ENCODE measurements at regions not wholly inside any gene's neighbourhood (a gene's known extent, or its start where the extent isn't known, plus 50 kb on each side); places are given as distances from the start of the nearest gene placed in this dataset.

DNA sequence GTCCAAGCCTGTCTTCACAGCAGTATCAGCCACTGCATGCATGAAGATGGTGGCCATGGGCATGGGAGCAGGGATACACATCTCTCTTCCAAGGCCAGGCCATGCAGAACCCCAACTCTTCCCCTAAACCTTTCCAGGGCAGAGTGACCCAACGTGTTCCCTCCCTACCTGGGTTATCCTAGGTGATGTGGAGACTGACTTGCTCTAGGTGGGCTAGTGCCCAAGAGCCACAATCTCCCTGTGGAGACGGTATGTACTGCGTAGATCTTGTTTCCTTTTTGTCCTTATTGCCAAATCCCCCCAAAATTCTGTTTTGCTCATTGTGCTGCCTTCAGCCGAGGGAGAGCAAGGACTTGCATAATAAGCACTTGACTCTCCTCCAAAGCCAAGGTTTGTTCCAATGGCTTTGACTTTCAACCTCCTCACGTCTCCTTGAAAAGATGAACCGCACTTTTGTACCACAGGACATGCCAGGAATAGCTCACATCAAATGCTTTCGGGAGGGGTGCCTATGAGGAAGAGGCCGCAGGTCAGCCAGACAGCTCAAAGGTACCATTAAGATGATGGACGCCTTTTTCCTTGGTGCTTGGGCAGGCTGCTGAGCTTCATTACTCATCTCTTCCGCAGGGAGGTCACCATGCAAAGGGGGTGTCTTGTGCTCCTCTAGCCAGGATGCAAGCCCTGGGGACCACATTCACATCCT is 76.2 kb upstream of the GLI2 start:
- BruUV-seq (replicated peaks): no TSS peak
- no peak for FAIRE-seq
- TF ChIP-seq TCF12 (IDR thresholded peaks at IDR 0.05): no peak
- no peak for TF ChIP-seq TCF12 (CRISPR knock-in tag; IDR thresholded peaks at IDR 0.05)
- TF ChIP-seq, protein P1, sequence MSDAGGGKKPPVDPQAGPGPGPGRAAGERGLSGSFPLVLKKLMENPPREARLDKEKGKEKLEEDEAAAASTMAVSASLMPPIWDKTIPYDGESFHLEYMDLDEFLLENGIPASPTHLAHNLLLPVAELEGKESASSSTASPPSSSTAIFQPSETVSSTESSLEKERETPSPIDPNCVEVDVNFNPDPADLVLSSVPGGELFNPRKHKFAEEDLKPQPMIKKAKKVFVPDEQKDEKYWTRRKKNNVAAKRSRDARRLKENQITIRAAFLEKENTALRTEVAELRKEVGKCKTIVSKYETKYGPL (CRISPR knock-in tag; IDR thresholded peaks at IDR 0.05): no peak
- TF ChIP-seq RFX5 (IDR thresholded peaks at IDR 0.05; ENCODE audit: low read depth, low read length): no peak
- no peak for TF ChIP-seq CENPX (CRISPR knock-in tag; IDR thresholded peaks at IDR 0.05)
- TF ChIP-seq, protein P2, sequence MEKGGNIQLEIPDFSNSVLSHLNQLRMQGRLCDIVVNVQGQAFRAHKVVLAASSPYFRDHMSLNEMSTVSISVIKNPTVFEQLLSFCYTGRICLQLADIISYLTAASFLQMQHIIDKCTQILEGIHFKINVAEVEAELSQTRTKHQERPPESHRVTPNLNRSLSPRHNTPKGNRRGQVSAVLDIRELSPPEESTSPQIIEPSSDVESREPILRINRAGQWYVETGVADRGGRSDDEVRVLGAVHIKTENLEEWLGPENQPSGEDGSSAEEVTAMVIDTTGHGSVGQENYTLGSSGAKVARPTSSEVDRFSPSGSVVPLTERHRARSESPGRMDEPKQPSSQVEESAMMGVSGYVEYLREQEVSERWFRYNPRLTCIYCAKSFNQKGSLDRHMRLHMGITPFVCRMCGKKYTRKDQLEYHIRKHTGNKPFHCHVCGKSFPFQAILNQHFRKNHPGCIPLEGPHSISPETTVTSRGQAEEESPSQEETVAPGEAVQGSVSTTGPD (CRISPR knock-in tag; IDR thresholded peaks at IDR 0.05): no peak
- no peak for TF ChIP-seq HIVEP1 (CRISPR knock-in tag; IDR thresholded peaks at IDR 0.05)
- TF ChIP-seq, protein P3, sequence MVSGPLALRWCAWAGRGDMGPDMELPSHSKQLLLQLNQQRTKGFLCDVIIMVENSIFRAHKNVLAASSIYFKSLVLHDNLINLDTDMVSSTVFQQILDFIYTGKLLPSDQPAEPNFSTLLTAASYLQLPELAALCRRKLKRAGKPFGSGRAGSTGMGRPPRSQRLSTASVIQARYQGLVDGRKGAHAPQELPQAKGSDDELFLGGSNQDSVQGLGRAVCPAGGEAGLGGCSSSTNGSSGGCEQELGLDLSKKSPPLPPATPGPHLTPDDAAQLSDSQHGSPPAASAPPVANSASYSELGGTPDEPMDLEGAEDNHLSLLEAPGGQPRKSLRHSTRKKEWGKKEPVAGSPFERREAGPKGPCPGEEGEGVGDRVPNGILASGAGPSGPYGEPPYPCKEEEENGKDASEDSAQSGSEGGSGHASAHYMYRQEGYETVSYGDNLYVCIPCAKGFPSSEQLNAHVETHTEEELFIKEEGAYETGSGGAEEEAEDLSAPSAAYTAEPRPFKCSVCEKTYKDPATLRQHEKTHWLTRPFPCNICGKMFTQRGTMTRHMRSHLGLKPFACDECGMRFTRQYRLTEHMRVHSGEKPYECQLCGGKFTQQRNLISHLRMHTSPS (CRISPR knock-in tag; IDR thresholded peaks at IDR 0.05; ENCODE audit: low read depth): no peak
- no peak for TF ChIP-seq ZNF790 (CRISPR knock-in tag; IDR thresholded peaks at IDR 0.05; ENCODE audit: borderline replicate concordance)
- no peak for TF ChIP-seq MEIS2 (CRISPR knock-in tag; IDR thresholded peaks at IDR 0.05)
- TF ChIP-seq HNRNPK (IDR thresholded peaks at IDR 0.05; ENCODE audit: low read depth, low read length, poor library complexity, severe bottlenecking): no peak
- TF ChIP-seq ZNF484 (CRISPR knock-in tag; IDR thresholded peaks at IDR 0.05; ENCODE audit: borderline replicate concordance, low read depth): no peak
- no peak for TF ChIP-seq MYC (CRISPR knock-in tag; IDR thresholded peaks at IDR 0.05; ENCODE audit: borderline replicate concordance)
- TF ChIP-seq, protein P4, sequence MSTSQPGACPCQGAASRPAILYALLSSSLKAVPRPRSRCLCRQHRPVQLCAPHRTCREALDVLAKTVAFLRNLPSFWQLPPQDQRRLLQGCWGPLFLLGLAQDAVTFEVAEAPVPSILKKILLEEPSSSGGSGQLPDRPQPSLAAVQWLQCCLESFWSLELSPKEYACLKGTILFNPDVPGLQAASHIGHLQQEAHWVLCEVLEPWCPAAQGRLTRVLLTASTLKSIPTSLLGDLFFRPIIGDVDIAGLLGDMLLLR (CRISPR knock-in tag; IDR thresholded peaks at IDR 0.05): no peak
- no peak for TF ChIP-seq ZNF780A (CRISPR knock-in tag; IDR thresholded peaks at IDR 0.05)

More for the DNA sequence above, 76.2 kb upstream of the GLI2 start:
- H3K4me2 ChIP-seq (ENCODE audit: low read depth, low read length): no peak overlapping the region
- ATAC-seq (no peak), DNase-seq (ENCODE audit: low spot score) (no peak)
- ChIA-PET CTCF (ENCODE audit: low intra/inter-chr PET ratio, low total read pairs) (no interaction called here), POLR2A (no interaction called here)
- WGBS (ENCODE audit: low lambda C conversion rate): 45% methylated on average over 10 of the region's 10 CpGs
- H3K27me3 ChIP-seq (ENCODE audit: control insufficient read depth in 1 of 2, insufficient read depth in 2 of 2, low read length in 2 of 2): peaks cover 0 to 60% of the 10 kb centered on the region in 2 experiments; a peak in 4 of 5 replicates
- no peaks in the 10 kb centered on the region for H3K79me2 ChIP-seq (ENCODE audit: insufficient read depth, low read length)
- no peaks in the 10 kb centered on the region for H3K36me3 ChIP-seq (replicated peaks in 1 of 2; ENCODE audit: control insufficient read depth in 1 of 2, insufficient read depth in 2 of 2, low read length in 2 of 2)
- H3K4me1 ChIP-seq (ENCODE audit: insufficient read depth, low read length): 0 out of 2 replicates have a peak, but pooled peaks cover 6% of the 10 kb centered on the region
- H4K20me1 ChIP-seq (ENCODE audit: insufficient read depth, low read length): no peaks in the 10 kb centered on the region; the same call in 1 of the 2 replicates
- no peak overlapping the region for H3K4me3 ChIP-seq (replicated peaks in 1 of 3; ENCODE audit: insufficient read depth in 1 of 3, low read depth in 2 of 3, low read length in 3 of 3)
- no peak overlapping the region for H3K9ac ChIP-seq (ENCODE audit: insufficient read depth, low read depth, low read length)
- no peak overlapping the region for H3K27ac ChIP-seq (ENCODE audit: extremely low read length, insufficient read depth, low read length)
- no peak overlapping the region for H2AFZ ChIP-seq (ENCODE audit: low read length)
- intact Hi-C loops (cut with micrococcal nuclease; ENCODE audit: unreplicated experiment): no loop called here
- H3K9me3 ChIP-seq (ENCODE audit: low read length): no peaks in the 10 kb centered on the region
- in situ Hi-C loops (cut with HindIII; ENCODE audit: extremely low pct_ligation_motif_present, low pct_unique_long_range_greater_than_20kb): no loop called here
